Gastroesophageal sphincter (tissue), 4 donors: ENCODE measurements at regions not wholly inside any gene's neighbourhood (a gene's known extent, or its start where the extent isn't known, plus 50 kb on each side); places are given as distances from the start of the nearest gene placed in this dataset.

ENCODE experiments used
- ATAC-seq: fragments of 150-250 bp; one replicate; pipeline ENCODE4 v1.9.1; 2016; ENCODE audit warnings: mild to moderate bottlenecking, moderate library complexity
- H3K27ac ChIP-seq, 4 donors: fragments of 200-600 bp; sonication (generic) in 3 of 4; 1 replicate in 3 of 4; 2 replicates in 1 of 4; pipeline ENCODE4 v1.5.1; 2016 to 2019
- H3K27me3 ChIP-seq: fragments of 200-600 bp; sonication (generic); one replicate; pipeline ENCODE4 v1.5.1; 2019
- H3K36me3 ChIP-seq, 2 donors: fragments of 200-600 bp; sonication (generic); one replicate each; pipeline ENCODE4 v1.5.1; 2019; ENCODE audit warnings: control low read depth in 1 of 2
- H3K4me1 ChIP-seq, 3 donors: fragments of 200-600 bp; sonication (generic); 1 replicate in 2 of 3; 2 replicates in 1 of 3; pipeline ENCODE4 v1.5.1; 2016 to 2019; ENCODE audit warnings: control low read depth in 2 of 3
- H3K4me3 ChIP-seq, 2 donors: fragments of 200-600 bp; sonication (generic); one replicate each; pipeline ENCODE4 v1.5.1; 2019; ENCODE audit warnings: mild to moderate bottlenecking in 1 of 2, moderate library complexity in 1 of 2
- H3K9me3 ChIP-seq, 3 donors: fragments of 200-600 bp; sonication (generic); one replicate each; pipeline ENCODE4 v1.5.1; 2017 to 2019; ENCODE audit warnings: control low read depth in 2 of 3
- CTCF ChIP-seq, 4 experiments: fragments of 200-600 bp in 2 of 4; fragments of 450-650 bp in 2 of 4; sonication (generic) in 1 of 4; IDR thresholded peaks; one replicate each; pipeline ENCODE4 v1.5.1; 2017 to 2019; ENCODE audit warnings: antibody characterized with exemption in 4 of 4, mild to moderate bottlenecking in 2 of 4, moderate library complexity in 2 of 4
- EP300 ChIP-seq: sonication (generic); formaldehyde crosslinking; IDR thresholded peaks from one replicate; pipeline ENCODE4 v1.6.1; 2017; ENCODE audit warnings: antibody characterized with exemption, mild to moderate bottlenecking
- POLR2A ChIP-seq, 2 donors: fragments of 450-650 bp; IDR thresholded peaks; one replicate each; pipeline ENCODE4 v1.6.1; 2017; ENCODE audit warnings: antibody characterized with exemption in 2 of 2, mild to moderate bottlenecking in 2 of 2, moderate library complexity in 1 of 2
- POLR2AphosphoS5 ChIP-seq: sonication (generic); formaldehyde crosslinking; IDR thresholded peaks from one replicate; pipeline ENCODE4 v1.6.1; 2017; ENCODE audit warnings: antibody characterized with exemption
- WGBS, 2 donors: methylation state at CpG; one replicate each; pipeline ENCODE4 v1.1.5; 2018; ENCODE audit warnings: low coverage in 1 of 2; 5-methylcytosine and 5-hydroxymethylcytosine counted together

GRCh38 chr20:17787816-17788215, 88.0 kb downstream of the BANF2 start:
- Histone ChIP-seq H3K9me3 (no peaks in the 10 kb centered on the region), H3K27ac (no peak overlapping the region), H3K27me3 (no peaks in the 10 kb centered on the region), H3K4me1 (peaks cover 0 to 15% (median 6%) of the 10 kb centered on the region in 3 donors), H3K36me3 (no peaks in the 10 kb centered on the region), H3K4me3 (no peak overlapping the region)
- 100% methylated on average over 1 of the region's 1 CpG for WGBS, 2 donors
- no peak for ATAC-seq
- no peak for TF ChIP-seq CTCF (IDR thresholded peaks at IDR 0.05)

- Histone ChIP-seq H3K4me3 (no peak overlapping the region), H3K4me1 (peaks cover 0 to 15% (median 6%) of the 10 kb centered on the region in 3 donors), H3K36me3 (no peaks in the 10 kb centered on the region), H3K27ac (peak overlapping the region in 2 of 4 donors; percentile 45 to 48), H3K9me3 (no peaks in the 10 kb centered on the region), H3K27me3 (no peaks in the 10 kb centered on the region)
- ATAC-seq: peak; percentile 28
- TF ChIP-seq POLR2A (IDR thresholded peaks at IDR 0.05) (no peak), POLR2AphosphoS5 (no peak), EP300 (no peak), CTCF (IDR thresholded peaks at IDR 0.05) (no peak)
- 25 to 40% methylated on average over 1 to 8 of the region's 11 CpGs for WGBS, 2 donors
These were observed 86.5 kb downstream of the BANF2 start for GRCh38 chr20:17786221-17786718.
